ENCODE measurements at regions not wholly inside any gene's neighbourhood (a gene's known extent, or its start where the extent isn't known, plus 50 kb on each side); places are given as distances from the start of the nearest gene placed in this dataset.

- H3K4me1 Mint-ChIP-seq, result no peaks in the 10 kb centered on the region
- H3K4me3 Mint-ChIP-seq, result no peak overlapping the region
- no peak for DNase-seq
- ATAC-seq, result no peak
- H3K9me3 Mint-ChIP-seq, result peaks cover 0 to 3% (median 0%) of the 10 kb centered on the region in 9 donors
- POLR2A ChIA-PET, result no interaction called here
- peaks cover 0 to 2% (median 0%) of the 10 kb centered on the region in 5 donors for H3K27me3 Mint-ChIP-seq
- H3K27ac Mint-ChIP-seq, result no peak overlapping the region
- no peaks in the 10 kb centered on the region for H3K36me3 Mint-ChIP-seq
These were observed 278.1 kb upstream of the SOX5 start for GRCh38 chr12:24227551-24227950.

GRCh38 chr12:24226745-24227350 lies 277.4 kb upstream of the SOX5 start:
- ATAC-seq, result no peak
- Mint-ChIP-seq H3K27ac (no peak overlapping the region), H3K27me3 (peaks cover 0 to 2% (median 0%) of the 10 kb centered on the region in 5 donors), H3K4me3 (no peak overlapping the region), H3K36me3 (no peaks in the 10 kb centered on the region), H3K4me1 (no peaks in the 10 kb centered on the region), H3K9me3 (peaks cover 0 to 3% (median 0%) of the 10 kb centered on the region in 9 donors)
- no peak for DNase-seq
- POLR2A ChIA-PET, result no interaction called here

GRCh38 chr12:24224401-24224800 lies 274.9 kb upstream of the SOX5 start:
- H3K9me3 Mint-ChIP-seq, result peaks cover 0 to 3% (median 0%) of the 10 kb centered on the region in 9 donors
- no peaks in the 10 kb centered on the region for H3K4me1 Mint-ChIP-seq
- ATAC-seq (no peak), DNase-seq (no peak)
- H3K27me3 Mint-ChIP-seq, result peaks cover 0 to 2% (median 0%) of the 10 kb centered on the region in 5 donors
- no peak overlapping the region for H3K27ac Mint-ChIP-seq
- H3K36me3 Mint-ChIP-seq, result no peaks in the 10 kb centered on the region
- no peak overlapping the region for H3K4me3 Mint-ChIP-seq
- POLR2A ChIA-PET, result no interaction called here

GRCh38 chr12:24223926-24224325 lies 274.5 kb upstream of the SOX5 start:
- Mint-ChIP-seq H3K4me3 (no peak overlapping the region), H3K4me1 (no peaks in the 10 kb centered on the region), H3K36me3 (no peaks in the 10 kb centered on the region), H3K27me3 (peaks cover 0 to 2% (median 0%) of the 10 kb centered on the region in 5 donors), H3K9me3 (peaks cover 0 to 3% (median 0%) of the 10 kb centered on the region in 9 donors), H3K27ac (no peak overlapping the region)
- no peak for ATAC-seq
- POLR2A ChIA-PET, result no interaction called here
- no peak for DNase-seq

GRCh38 chr12:24222968-24223367 lies 273.5 kb upstream of the SOX5 start:
- peaks cover 0 to 3% (median 0%) of the 10 kb centered on the region in 9 donors for H3K9me3 Mint-ChIP-seq
- no peaks in the 10 kb centered on the region for H3K4me1 Mint-ChIP-seq
- no peaks in the 10 kb centered on the region for H3K27me3 Mint-ChIP-seq
- ATAC-seq (no peak), DNase-seq (no peak)
- H3K4me3 Mint-ChIP-seq, result no peak overlapping the region
- H3K27ac Mint-ChIP-seq, result no peak overlapping the region
- POLR2A ChIA-PET, result no interaction called here
- H3K36me3 Mint-ChIP-seq, result no peaks in the 10 kb centered on the region

- H3K27me3 Mint-ChIP-seq, result no peaks in the 10 kb centered on the region
- no peaks in the 10 kb centered on the region for H3K36me3 Mint-ChIP-seq
These were observed 263.0 kb upstream of the SOX5 start for GRCh38 chr12:24212496-24212895.

GRCh38 chr12:24206621-24207020 lies 257.2 kb upstream of the SOX5 start:
- H3K36me3 Mint-ChIP-seq, result no peaks in the 10 kb centered on the region
- no peak for DNase-seq
- H3K4me3 Mint-ChIP-seq, result no peak overlapping the region
- no peaks in the 10 kb centered on the region for H3K27me3 Mint-ChIP-seq
- ATAC-seq, result no peak
- H3K4me1 Mint-ChIP-seq, result no peaks in the 10 kb centered on the region
- POLR2A ChIA-PET, result no interaction called here
- H3K9me3 Mint-ChIP-seq, result peaks cover 0 to 21% (median 5%) of the 10 kb centered on the region in 9 donors
- no peak overlapping the region for H3K27ac Mint-ChIP-seq

More at GRCh38 chr12:24212496-24212895, 263.0 kb upstream of the SOX5 start:
- no peak overlapping the region for H3K27ac Mint-ChIP-seq
- peaks cover 0 to 9% (median 0%) of the 10 kb centered on the region in 9 donors for H3K9me3 Mint-ChIP-seq
- ATAC-seq (no peak), DNase-seq (no peak)
- no peaks in the 10 kb centered on the region for H3K4me1 Mint-ChIP-seq
- POLR2A ChIA-PET, result no interaction called here
- no peak overlapping the region for H3K4me3 Mint-ChIP-seq

- H3K27me3 Mint-ChIP-seq, result no peaks in the 10 kb centered on the region
- H3K27ac Mint-ChIP-seq, result no peak overlapping the region
- H3K4me3 Mint-ChIP-seq, result no peak overlapping the region
- POLR2A ChIA-PET, result no interaction called here
- H3K4me1 Mint-ChIP-seq, result no peaks in the 10 kb centered on the region
- H3K36me3 Mint-ChIP-seq, result no peaks in the 10 kb centered on the region
- ATAC-seq (no peak), DNase-seq (no peak)
- peaks cover 0 to 21% (median 5%) of the 10 kb centered on the region in 9 donors for H3K9me3 Mint-ChIP-seq
These were observed 251.9 kb upstream of the SOX5 start for GRCh38 chr12:24201258-24201970.

GRCh38 chr12:24200010-24200409 lies 250.5 kb upstream of the SOX5 start:
- Mint-ChIP-seq H3K9me3 (peaks cover 0 to 21% (median 5%) of the 10 kb centered on the region in 9 donors), H3K4me1 (no peaks in the 10 kb centered on the region), H3K36me3 (no peaks in the 10 kb centered on the region), H3K27me3 (no peaks in the 10 kb centered on the region), H3K4me3 (no peak overlapping the region), H3K27ac (no peak overlapping the region)
- POLR2A ChIA-PET, result no interaction called here
- DNase-seq (no peak), ATAC-seq (no peak)

- H3K36me3 Mint-ChIP-seq, result no peaks in the 10 kb centered on the region
- no peak for DNase-seq
- H3K4me3 Mint-ChIP-seq, result no peak overlapping the region
- peaks cover 0 to 20% (median 5%) of the 10 kb centered on the region in 9 donors for H3K9me3 Mint-ChIP-seq
- ATAC-seq, result no peak
- no peak overlapping the region for H3K27ac Mint-ChIP-seq
- no peaks in the 10 kb centered on the region for H3K4me1 Mint-ChIP-seq
- no peaks in the 10 kb centered on the region for H3K27me3 Mint-ChIP-seq
- POLR2A ChIA-PET, result no interaction called here
These were observed 249.6 kb upstream of the SOX5 start for GRCh38 chr12:24198936-24199671.

GRCh38 chr12:24198070-24198469 lies 248.6 kb upstream of the SOX5 start:
- H3K4me3 Mint-ChIP-seq, result no peak overlapping the region
- no peak for DNase-seq
- no peaks in the 10 kb centered on the region for H3K27me3 Mint-ChIP-seq
- H3K27ac Mint-ChIP-seq, result no peak overlapping the region
- H3K36me3 Mint-ChIP-seq, result no peaks in the 10 kb centered on the region
- no peaks in the 10 kb centered on the region for H3K4me1 Mint-ChIP-seq
- POLR2A ChIA-PET, result no interaction called here
- peaks cover 0 to 10% (median 0%) of the 10 kb centered on the region in 9 donors for H3K9me3 Mint-ChIP-seq
- ATAC-seq, result no peak

- DNase-seq (no peak), ATAC-seq (no peak)
- POLR2A ChIA-PET, result no interaction called here
- Mint-ChIP-seq H3K27ac (no peak overlapping the region), H3K4me3 (no peak overlapping the region), H3K9me3 (peaks cover 0 to 5% (median 0%) of the 10 kb centered on the region in 9 donors), H3K36me3 (no peaks in the 10 kb centered on the region), H3K4me1 (no peaks in the 10 kb centered on the region), H3K27me3 (no peaks in the 10 kb centered on the region)
These were observed 248.1 kb upstream of the SOX5 start for GRCh38 chr12:24197532-24197931.

- DNase-seq (no peak), ATAC-seq (no peak)
- Mint-ChIP-seq H3K36me3 (no peaks in the 10 kb centered on the region), H3K27me3 (no peaks in the 10 kb centered on the region), H3K9me3 (peaks cover 0 to 3% (median 0%) of the 10 kb centered on the region in 9 donors), H3K4me1 (no peaks in the 10 kb centered on the region), H3K4me3 (no peak overlapping the region), H3K27ac (no peak overlapping the region)
- POLR2A ChIA-PET, result no interaction called here
These were observed 245.6 kb upstream of the SOX5 start for GRCh38 chr12:24195063-24195462.
